ENCODE measurements at regions not wholly inside any gene's neighbourhood (a gene's known extent, or its start where the extent isn't known, plus 50 kb on each side); places are given as distances from the start of the nearest gene placed in this dataset.

DNA sequence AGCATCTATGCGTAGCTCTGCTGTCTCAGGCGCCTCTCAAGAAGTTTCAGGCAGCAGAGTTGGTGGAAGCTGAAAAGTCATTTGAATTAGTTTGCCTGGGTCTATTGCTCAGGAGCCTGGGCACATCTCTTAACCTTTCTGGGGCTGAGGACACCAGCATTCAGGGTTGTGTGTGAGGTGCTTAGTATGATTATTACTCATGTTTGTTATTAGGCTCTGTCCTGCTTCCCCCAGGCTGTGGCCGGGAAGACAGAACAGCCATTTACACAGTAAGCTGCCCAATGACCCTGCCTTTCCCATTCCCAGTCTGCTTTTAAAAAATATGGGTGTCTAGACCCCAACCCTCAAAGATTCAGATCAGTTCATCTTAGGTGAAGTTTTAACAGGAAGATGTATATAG lies 53.9 kb upstream of the CACNA1E start:
- Mint-ChIP-seq H3K4me1 (ENCODE audit: unreplicated experiment) (peaks cover 6% of the 10 kb centered on the region), H3K9me3 (no peaks in the 10 kb centered on the region), H3K27me3 (peaks cover 39% of the 10 kb centered on the region), H3K36me3 (no peaks in the 10 kb centered on the region), H3K4me3 (no peak overlapping the region), H3K27ac (no peak overlapping the region)
- no peak for TF ChIP-seq CTCF (conservative IDR thresholded peaks at IDR 0.05)
- no peak for DNase-seq (ENCODE audit: extremely low spot score, unreplicated experiment)

DNA sequence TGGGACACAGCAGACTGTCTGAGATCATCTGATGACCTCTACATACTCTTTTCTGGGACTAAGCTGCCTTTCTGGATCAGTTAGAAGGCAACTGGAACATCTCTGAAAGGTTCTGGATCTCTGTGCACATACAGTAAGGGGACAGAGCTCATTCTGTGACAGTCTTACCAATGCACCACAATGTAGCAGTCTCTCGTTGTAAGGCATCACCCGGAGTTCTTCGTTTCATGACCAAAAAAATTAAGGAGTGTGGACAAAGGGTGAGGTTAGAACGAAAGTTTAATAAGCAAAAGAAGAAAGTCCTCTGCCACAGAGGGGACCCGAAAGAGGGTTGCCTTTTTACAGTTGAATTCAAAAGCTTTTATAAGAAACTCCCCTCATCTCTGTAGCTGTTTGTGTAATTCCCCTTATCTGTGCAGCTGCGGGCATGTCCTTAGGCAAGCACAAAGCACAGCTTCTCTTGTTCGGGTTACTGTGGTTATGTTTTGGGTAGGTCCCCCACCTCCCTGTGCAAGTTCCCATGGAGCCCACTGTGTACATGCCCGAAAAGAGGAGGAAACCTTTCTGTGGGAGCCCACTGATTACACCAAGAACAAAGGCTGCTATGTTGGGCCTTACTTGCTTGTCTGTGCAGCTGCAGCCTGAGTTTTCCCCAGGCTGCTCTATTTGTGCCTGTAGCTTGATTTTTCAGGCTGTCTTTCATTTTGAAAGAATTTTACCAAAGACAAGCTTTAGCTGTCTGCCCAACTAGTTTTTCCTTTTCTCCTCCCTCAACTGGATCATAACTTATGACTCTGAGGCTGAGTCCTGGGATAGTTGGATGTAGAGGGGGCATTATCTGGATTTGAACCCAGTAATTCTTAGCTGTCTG lies 53.1 kb upstream of the CACNA1E start:
- Mint-ChIP-seq H3K4me1 (ENCODE audit: unreplicated experiment) (no peaks in the 10 kb centered on the region), H3K4me3 (no peak overlapping the region), H3K27me3 (peaks cover 37% of the 10 kb centered on the region), H3K9me3 (no peaks in the 10 kb centered on the region), H3K27ac (no peak overlapping the region), H3K36me3 (no peaks in the 10 kb centered on the region)
- DNase-seq (ENCODE audit: extremely low spot score, unreplicated experiment) = no peak
- TF ChIP-seq CTCF (conservative IDR thresholded peaks at IDR 0.05) = no peak

Measured in type B pancreatic cell (in vitro differentiated cells).